B cell (primary cell): ENCODE measurements at regions not wholly inside any gene's neighbourhood (a gene's known extent, or its start where the extent isn't known, plus 50 kb on each side); places are given as distances from the start of the nearest gene placed in this dataset.

Experiments used
- ATAC-seq: fragments of 200-7000 bp; cut with Tn5 transposase; one replicate; pipeline ENCODE4 v1.10.0; 2021; ENCODE audit warnings: low read depth, mild to moderate bottlenecking, moderate number of reproducible peaks, moderate library complexity
- CTCF ChIA-PET: fragments of 350-600 bp; sonication (Branson Sonifier 250); formaldehyde crosslinking; loops from one replicate; lab custom pipeline; 2021; ENCODE audit warnings: antibody characterized with exemption, inconsistent platforms; lab: Charles Lee
- POLR2A ChIA-PET: fragments of 350-600 bp; sonication (Branson Sonifier 250); formaldehyde crosslinking; loops from one replicate; lab custom pipeline; 2021; ENCODE audit warnings: antibody characterized with exemption; lab: Charles Lee
- DNase-seq: peaks from one replicate; pipeline ENCODE4 v3.0.0; 2013
- H2AFZ ChIP-seq: 2 replicates; pipeline ENCODE4 v1.6.1; 2012; ENCODE audit warnings: mild to moderate bottlenecking, low read depth, low read length; ENCODE audit not compliant: insufficient read depth, poor library complexity, severe bottlenecking
- H3K27ac ChIP-seq, 2 donors: 1 replicate in 1 of 2; 2 replicates in 1 of 2; pipeline ENCODE4 v1.5.1; 2012 to 2013; ENCODE audit warnings: low read length in 2 of 2, mild to moderate bottlenecking in 2 of 2, moderate library complexity in 1 of 2
- H3K27me3 ChIP-seq, 4 experiments: fragments of 200-600 bp in 1 of 4; sonication (generic) in 1 of 4; replicated peaks in 1 of 4; 1 replicate in 2 of 4; 2 replicates in 2 of 4; pipeline versions ENCODE4 v1.6.1 to v1.7.0; 2013 to 2016; ENCODE audit warnings: low read length in 3 of 4, mild to moderate bottlenecking in 2 of 4, mixed read lengths in 1 of 4, moderate library complexity in 1 of 4; ENCODE audit not compliant: insufficient read depth in 4 of 4, control insufficient read depth in 3 of 4; ENCODE audit errors: control extremely low read depth in 1 of 4
- H3K36me3 ChIP-seq, 2 experiments: replicated peaks in 1 of 2; 1 replicate in 1 of 2; 2 replicates in 1 of 2; pipeline versions ENCODE4 v1.6.1 to v1.7.1; 2013; ENCODE audit warnings: low read length in 1 of 2; ENCODE audit not compliant: insufficient read depth in 2 of 2, control insufficient read depth in 1 of 2; ENCODE audit errors: control extremely low read depth in 1 of 2, extremely low read depth in 1 of 2
- H3K4me1 ChIP-seq, 2 donors: fragments of 200-600 bp in 1 of 2; sonication (generic) in 1 of 2; 1 replicate in 1 of 2; 2 replicates in 1 of 2; pipeline versions ENCODE4 v1.5.1 to v1.6.1; 2013 to 2017; ENCODE audit warnings: low read length in 2 of 2; ENCODE audit not compliant: control insufficient read depth in 2 of 2, insufficient read depth in 2 of 2
- H3K4me2 ChIP-seq: replicated peaks from 2 replicates; pipeline ENCODE3; 2012; ENCODE audit warnings: mild to moderate bottlenecking, low read depth, low read length; ENCODE audit not compliant: poor library complexity, severe bottlenecking
- H3K4me3 ChIP-seq, 5 experiments: fragments of 200-600 bp in 1 of 5; sonication (generic) in 1 of 5; 1 replicate in 3 of 5; 2 replicates in 2 of 5; pipeline versions ENCODE4 v1.5.1 to v1.7.0; 2011 to 2016; ENCODE audit warnings: low read length in 4 of 5, mild to moderate bottlenecking in 4 of 5, low read depth in 2 of 5, control low read depth in 1 of 5, moderate library complexity in 1 of 5; ENCODE audit not compliant: insufficient read depth in 1 of 5; ENCODE audit errors: control extremely low read depth in 1 of 5, extremely low read depth in 1 of 5
- H3K79me2 ChIP-seq: fragments of 200-600 bp; sonication (generic); one replicate; pipeline ENCODE4 v1.6.0; 2016; ENCODE audit warnings: low read length; ENCODE audit not compliant: control insufficient read depth, insufficient read depth
- H3K9ac ChIP-seq: fragments of 200-600 bp; sonication (generic); 2 replicates; pipeline ENCODE4 v1.6.1; 2017; ENCODE audit warnings: mild to moderate bottlenecking, low read length, moderate library complexity
- H3K9me3 ChIP-seq, 3 donors: one replicate each; pipeline versions ENCODE4 v1.6.1 to v1.7.1; 2013; ENCODE audit warnings: low read length in 2 of 3; ENCODE audit not compliant: control insufficient read depth in 2 of 3, insufficient read depth in 1 of 3; ENCODE audit errors: control extremely low read depth in 1 of 3
- H4K20me1 ChIP-seq: 2 replicates; pipeline ENCODE4 v1.6.0; 2012; ENCODE audit warnings: mild to moderate bottlenecking, low read length; ENCODE audit not compliant: insufficient read depth, control insufficient read depth, poor library complexity, severe bottlenecking
- H3K27ac Mint-ChIP-seq: one replicate; pipeline ENCODE4 v1.8.0; 2021; ENCODE audit warnings: mixed read lengths
- H3K27me3 Mint-ChIP-seq: one replicate; pipeline ENCODE4 v1.8.0; 2021; ENCODE audit warnings: mixed read lengths
- H3K4me1 Mint-ChIP-seq: one replicate; pipeline ENCODE4 v1.8.0; 2021; ENCODE audit warnings: mixed read lengths
- H3K4me3 Mint-ChIP-seq: one replicate; pipeline ENCODE4 v1.8.0; 2021; ENCODE audit warnings: mixed read lengths
- H3K9me3 Mint-ChIP-seq: one replicate; pipeline ENCODE4 v1.8.0; 2022; ENCODE audit warnings: mixed read lengths; ENCODE audit not compliant: insufficient read depth
- EZH2 ChIP-seq: IDR thresholded peaks from 2 replicates; pipeline ENCODE4 v1.6.1; 2012; ENCODE audit warnings: borderline replicate concordance, low read depth, mild to moderate bottlenecking, moderate library complexity, low read length; ENCODE audit not compliant: insufficient read depth, poor library complexity, severe bottlenecking
- WGBS: methylation state at CpG from one replicate; pipeline ENCODE4 v1.1.5; 2013; ENCODE audit warnings: missing lambda C conversion rate; ENCODE audit not compliant: insufficient coverage; 5-methylcytosine and 5-hydroxymethylcytosine counted together
- intact Hi-C: fragments of 100-400 bp; cut with micrococcal nuclease; formaldehyde crosslinking; loops from one replicate; pipeline ENCODE4 v1.10.0; 2022
- TF ChIP-seq, protein P1 (sequence below): fragments of 200-600 bp; IDR thresholded peaks from one replicate; pipeline ENCODE4 v1.8.0; 2022; ENCODE audit warnings: antibody characterized with exemption, mild to moderate bottlenecking

DNA sequence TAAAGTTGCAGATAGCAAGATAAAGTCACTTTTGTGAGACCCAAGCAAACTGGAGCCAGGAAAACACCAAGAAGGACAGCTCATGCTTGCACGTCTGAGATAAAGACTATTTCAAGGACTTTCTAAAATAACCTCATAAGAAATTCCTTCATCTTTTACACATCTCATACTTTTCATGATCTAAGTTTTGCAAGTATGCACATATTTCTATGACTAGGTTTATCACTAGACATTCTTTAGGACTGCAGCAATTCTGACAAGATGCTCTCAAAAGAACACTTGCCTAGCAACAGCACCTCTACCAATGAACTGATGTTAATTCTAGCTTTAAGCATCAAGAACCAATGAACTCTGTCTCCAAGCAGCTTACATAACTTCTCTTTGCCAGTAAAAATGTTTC is 457.6 kb downstream of the SEMA3D start:
- no peaks in the 10 kb centered on the region for H3K4me1 Mint-ChIP-seq
- Histone ChIP-seq H3K36me3 (no peaks in the 10 kb centered on the region), H3K27me3 (no peaks in the 10 kb centered on the region), H4K20me1 (no peaks in the 10 kb centered on the region), H3K4me3 (no peak overlapping the region), H3K9me3 (peaks cover 0 to 3% (median 0%) of the 10 kb centered on the region in 3 donors), H3K27ac (no peak overlapping the region), H3K79me2 (no peaks in the 10 kb centered on the region), H3K4me1 (no peaks in the 10 kb centered on the region), H3K4me2 (no peak overlapping the region), H3K9ac (no peak overlapping the region), H2AFZ (no peak overlapping the region)
- CTCF ChIA-PET: no interaction called here
- H3K27ac Mint-ChIP-seq: no peak overlapping the region
- no CpG with 5 or more reads among the region's 1 CpG for WGBS
- H3K27me3 Mint-ChIP-seq: no peaks in the 10 kb centered on the region
- TF ChIP-seq, protein P1, sequence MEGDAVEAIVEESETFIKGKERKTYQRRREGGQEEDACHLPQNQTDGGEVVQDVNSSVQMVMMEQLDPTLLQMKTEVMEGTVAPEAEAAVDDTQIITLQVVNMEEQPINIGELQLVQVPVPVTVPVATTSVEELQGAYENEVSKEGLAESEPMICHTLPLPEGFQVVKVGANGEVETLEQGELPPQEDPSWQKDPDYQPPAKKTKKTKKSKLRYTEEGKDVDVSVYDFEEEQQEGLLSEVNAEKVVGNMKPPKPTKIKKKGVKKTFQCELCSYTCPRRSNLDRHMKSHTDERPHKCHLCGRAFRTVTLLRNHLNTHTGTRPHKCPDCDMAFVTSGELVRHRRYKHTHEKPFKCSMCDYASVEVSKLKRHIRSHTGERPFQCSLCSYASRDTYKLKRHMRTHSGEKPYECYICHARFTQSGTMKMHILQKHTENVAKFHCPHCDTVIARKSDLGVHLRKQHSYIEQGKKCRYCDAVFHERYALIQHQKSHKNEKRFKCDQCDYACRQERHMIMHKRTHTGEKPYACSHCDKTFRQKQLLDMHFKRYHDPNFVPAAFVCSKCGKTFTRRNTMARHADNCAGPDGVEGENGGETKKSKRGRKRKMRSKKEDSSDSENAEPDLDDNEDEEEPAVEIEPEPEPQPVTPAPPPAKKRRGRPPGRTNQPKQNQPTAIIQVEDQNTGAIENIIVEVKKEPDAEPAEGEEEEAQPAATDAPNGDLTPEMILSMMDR: no peak
- TF ChIP-seq EZH2: no peak
- intact Hi-C loops: no loop called here
- POLR2A ChIA-PET: no interaction called here
- peaks cover 6% of the 10 kb centered on the region for H3K9me3 Mint-ChIP-seq
- DNase-seq (no peak), ATAC-seq (no peak)
- no peak overlapping the region for H3K4me3 Mint-ChIP-seq

DNA sequence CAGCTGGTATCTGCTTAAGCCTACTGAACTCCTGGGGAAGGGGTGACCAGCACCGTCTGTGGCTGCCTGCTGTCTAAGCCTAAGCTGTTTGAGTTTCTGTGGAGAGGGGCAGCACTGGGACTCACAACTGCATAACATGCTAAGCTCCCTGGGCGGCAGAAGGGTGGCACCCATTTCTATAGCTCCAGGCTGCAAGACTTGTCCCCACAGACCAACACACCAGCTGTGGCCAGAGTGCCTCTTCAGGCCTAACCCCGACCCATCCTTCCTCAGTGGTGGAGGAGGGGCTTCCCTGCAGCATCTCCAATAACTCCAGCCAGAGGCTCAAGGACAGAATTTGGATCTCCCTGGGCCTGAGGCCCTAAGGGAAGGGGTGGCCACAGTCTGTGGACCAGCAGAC is 464.1 kb downstream of the SEMA3D start:
- ATAC-seq (no peak), DNase-seq (no peak)
- Histone ChIP-seq H3K4me1 (no peaks in the 10 kb centered on the region), H3K27ac (no peak overlapping the region), H3K4me3 (no peak overlapping the region), H3K4me2 (no peak overlapping the region), H3K36me3 (no peaks in the 10 kb centered on the region), H3K79me2 (no peaks in the 10 kb centered on the region), H3K27me3 (no peaks in the 10 kb centered on the region), H3K9me3 (peaks cover 0 to 9% (median 0%) of the 10 kb centered on the region in 3 donors), H3K9ac (no peak overlapping the region), H2AFZ (no peak overlapping the region), H4K20me1 (no peaks in the 10 kb centered on the region)
- Mint-ChIP-seq H3K4me3 (no peak overlapping the region), H3K9me3 (peaks cover 5% of the 10 kb centered on the region), H3K27ac (no peak overlapping the region), H3K4me1 (no peaks in the 10 kb centered on the region), H3K27me3 (no peaks in the 10 kb centered on the region)
- ChIA-PET CTCF (no interaction called here), POLR2A (no interaction called here)
- TF ChIP-seq, protein P1: no peak
- TF ChIP-seq EZH2: no peak
- 100% methylated on average over 2 of the region's 3 CpGs for WGBS
- intact Hi-C loops: no loop called here
